ENCODE measurements at regions not wholly inside any gene's neighbourhood (a gene's known extent, or its start where the extent isn't known, plus 50 kb on each side); places are given as distances from the start of the nearest gene placed in this dataset.

DNA sequence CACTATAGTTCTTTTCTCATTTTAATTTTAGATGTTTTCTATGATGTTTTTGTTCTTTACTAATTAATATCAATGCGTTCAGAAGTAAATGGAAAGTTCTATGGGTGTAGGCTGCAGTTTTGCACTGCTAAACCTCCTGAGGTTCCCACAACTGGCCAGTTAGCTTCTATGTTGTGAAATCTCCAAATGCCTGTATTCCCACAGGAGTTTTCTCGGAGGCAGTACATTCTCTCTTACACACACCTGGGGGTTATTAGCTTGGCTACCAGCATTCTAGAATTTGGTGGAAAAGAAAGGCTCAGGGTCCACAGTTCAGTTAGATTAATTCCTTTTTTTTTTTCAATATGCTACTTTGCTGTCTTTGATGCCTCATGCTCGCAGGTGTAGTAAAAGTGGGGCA, 216.9 kb upstream of the NRIP1 start:
- no peak for FAIRE-seq

GRCh38 chr21:15282665-15283064, 217.9 kb upstream of the NRIP1 start:
- DNase-seq (ENCODE audit: insufficient read length, low spot score) (no peak), FAIRE-seq (no peak)
- TF ChIP-seq CTCF (IDR thresholded peaks at IDR 0.05; ENCODE audit: insufficient read depth, missing control alignments) = no peak

More for the DNA sequence above, 216.9 kb upstream of the NRIP1 start:
- no peak for DNase-seq (ENCODE audit: insufficient read length, low spot score)
- TF ChIP-seq CTCF (IDR thresholded peaks at IDR 0.05; ENCODE audit: insufficient read depth, missing control alignments) = no peak

DNA sequence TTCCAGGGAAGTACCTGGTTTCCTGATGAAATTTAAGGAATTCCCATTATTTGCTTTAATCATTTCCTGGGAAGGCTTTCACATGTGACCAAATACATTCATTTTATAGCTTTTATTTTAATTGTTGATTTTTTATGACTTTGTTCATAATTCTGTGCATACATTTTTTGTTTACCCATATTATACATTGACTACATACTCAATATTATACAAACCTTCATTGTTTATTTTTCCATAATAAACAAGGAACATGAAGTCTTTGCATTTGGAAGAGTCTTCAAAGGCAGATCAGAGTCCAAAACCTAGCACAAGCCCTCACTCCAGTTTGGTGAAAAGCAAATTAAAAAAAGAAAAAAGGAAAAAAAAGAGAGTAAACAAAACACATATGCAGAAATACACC, 218.3 kb upstream of the NRIP1 start:
- no peak for DNase-seq (ENCODE audit: insufficient read length, low spot score)
- TF ChIP-seq CTCF (IDR thresholded peaks at IDR 0.05; ENCODE audit: insufficient read depth, missing control alignments) = no peak
- no peak for FAIRE-seq

DNA sequence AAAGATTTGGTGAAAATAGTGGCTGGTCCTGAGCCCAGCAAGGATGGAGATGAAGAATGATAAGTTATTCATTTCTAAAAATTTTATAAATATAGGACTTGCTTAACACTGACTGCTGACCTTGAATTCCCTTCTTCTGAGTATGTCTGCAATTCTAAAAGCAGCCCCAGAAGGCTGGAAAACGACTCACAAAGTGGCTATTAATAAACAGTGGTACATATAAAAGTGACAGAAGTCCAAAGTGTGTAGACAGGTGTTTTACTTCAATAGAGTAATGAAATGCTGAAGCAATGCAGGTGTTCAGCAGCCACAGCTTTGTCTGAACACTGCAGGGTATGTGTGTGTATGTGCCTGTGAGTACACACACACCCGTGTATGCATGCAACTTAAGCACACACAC, 219.0 kb upstream of the NRIP1 start:
- DNase-seq (ENCODE audit: insufficient read length, low spot score) (no peak), FAIRE-seq (no peak)
- TF ChIP-seq CTCF (IDR thresholded peaks at IDR 0.05; ENCODE audit: insufficient read depth, missing control alignments) = no peak

DNA sequence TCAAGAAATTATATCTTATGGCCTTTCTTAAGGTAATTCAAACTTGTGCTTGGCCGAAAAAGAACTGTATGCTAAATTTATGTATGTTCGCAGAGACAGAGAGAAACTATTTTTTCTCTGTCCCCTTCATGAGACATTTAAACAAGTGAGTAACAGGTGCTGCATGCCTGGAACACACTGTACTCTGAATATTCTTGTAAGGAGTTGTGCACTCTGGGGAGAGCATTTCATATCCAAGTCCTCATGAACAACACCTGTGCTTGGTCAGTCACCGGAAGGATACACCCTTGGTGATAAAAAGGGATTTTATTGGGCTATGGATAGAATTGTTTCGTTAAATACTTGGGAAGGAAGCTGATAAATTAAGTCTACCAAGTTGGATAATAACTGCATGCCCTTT, 220.8 kb upstream of the NRIP1 start:
- DNase-seq (ENCODE audit: insufficient read length, low spot score) (no peak), FAIRE-seq (no peak)
- TF ChIP-seq CTCF (IDR thresholded peaks at IDR 0.05; ENCODE audit: insufficient read depth, missing control alignments) = no peak

DNA sequence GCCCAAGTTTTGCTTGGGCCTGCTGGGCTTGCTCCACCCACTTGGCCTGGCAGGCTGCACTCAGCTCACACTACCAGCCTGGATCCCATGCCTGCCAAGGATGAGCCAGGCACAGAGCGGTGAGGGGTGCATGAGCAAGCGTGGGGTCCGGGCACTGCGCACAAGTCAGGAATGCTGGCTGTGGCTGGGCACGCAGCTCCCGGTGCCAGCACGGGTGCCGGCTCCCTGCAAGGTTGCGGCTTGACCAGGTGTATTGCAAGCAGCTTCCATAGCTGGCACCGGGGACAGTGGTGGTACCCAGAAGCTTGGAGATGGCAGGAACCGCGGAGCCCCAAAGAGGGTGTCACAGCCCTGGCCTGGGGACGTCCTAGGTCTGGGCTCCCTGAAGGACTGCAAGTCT, 224.4 kb upstream of the NRIP1 start:
- TF ChIP-seq CTCF (IDR thresholded peaks at IDR 0.05; ENCODE audit: insufficient read depth, missing control alignments) = no peak
- FAIRE-seq (no peak), DNase-seq (ENCODE audit: insufficient read length, low spot score) (no peak)

DNA sequence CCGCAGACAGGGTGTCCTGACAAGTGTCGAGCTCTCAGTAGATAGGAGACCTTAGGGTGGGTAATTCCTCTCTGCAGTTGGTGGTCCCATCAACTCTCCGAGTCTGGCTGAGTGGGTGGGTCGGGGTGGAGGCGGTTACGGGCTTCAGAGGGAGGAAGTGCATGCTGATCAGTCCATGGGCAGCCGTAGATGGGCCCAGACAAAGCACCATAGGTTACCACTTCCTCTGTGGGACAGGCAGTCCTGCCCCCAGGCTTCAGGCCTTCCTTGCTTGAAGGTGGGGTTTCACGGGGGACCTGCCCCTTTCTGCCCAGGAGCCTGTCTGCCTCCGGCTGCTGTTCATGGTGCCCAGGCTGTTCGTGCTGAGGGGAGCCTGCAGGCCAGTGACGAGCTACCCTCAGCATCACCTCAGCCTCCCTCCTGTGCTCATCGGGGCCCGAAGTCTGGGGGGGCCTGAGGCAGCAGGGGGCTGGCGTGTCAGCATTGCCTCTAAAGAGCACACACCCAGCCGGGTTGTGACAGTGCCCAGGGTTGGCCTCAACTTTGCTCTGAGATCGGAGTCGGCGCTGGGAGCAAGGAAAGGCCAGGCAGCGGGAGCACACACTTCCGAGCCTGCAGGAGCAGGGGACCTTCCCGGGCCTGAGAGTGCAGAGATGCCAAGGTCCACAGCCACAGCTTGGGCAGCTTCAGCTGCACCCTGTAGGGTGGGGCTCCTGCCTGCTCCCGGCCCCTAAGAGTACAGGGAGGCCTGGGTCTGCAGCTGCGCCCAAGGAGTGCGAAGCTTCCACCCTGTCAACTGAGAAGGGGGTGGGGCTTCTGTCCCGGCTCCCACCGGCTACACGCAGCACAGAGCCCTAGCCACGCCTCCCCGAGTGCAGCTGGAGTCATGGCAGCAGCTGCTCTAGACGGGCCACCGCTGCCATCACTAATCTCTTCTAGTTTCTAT, 225.4 kb upstream of the NRIP1 start:
- no peak for FAIRE-seq
- DNase-seq (ENCODE audit: insufficient read length, low spot score) = no peak
- no peak for TF ChIP-seq CTCF (IDR thresholded peaks at IDR 0.05; ENCODE audit: insufficient read depth, missing control alignments)

All from D721Med (cell line).